HG02840 (cell line): ENCODE measurements at regions not wholly inside any gene's neighbourhood (a gene's known extent, or its start where the extent isn't known, plus 50 kb on each side); places are given as distances from the start of the nearest gene placed in this dataset.
"Not testable (repeated sequence)": the region's sequence is repeated elsewhere in the genome, so short reads cannot be mapped to it uniquely, and the experiment has no call there.

Experiments used
- ATAC-seq: cut with Tn5 transposase; IDR thresholded peaks from one replicate; pipeline ENCODE4 v1.9.1; 2021; ENCODE audit warnings: mild to moderate bottlenecking, moderate library complexity, moderate number of reproducible peaks; ENCODE audit not compliant: unreplicated experiment, low FRiP score

DNA sequence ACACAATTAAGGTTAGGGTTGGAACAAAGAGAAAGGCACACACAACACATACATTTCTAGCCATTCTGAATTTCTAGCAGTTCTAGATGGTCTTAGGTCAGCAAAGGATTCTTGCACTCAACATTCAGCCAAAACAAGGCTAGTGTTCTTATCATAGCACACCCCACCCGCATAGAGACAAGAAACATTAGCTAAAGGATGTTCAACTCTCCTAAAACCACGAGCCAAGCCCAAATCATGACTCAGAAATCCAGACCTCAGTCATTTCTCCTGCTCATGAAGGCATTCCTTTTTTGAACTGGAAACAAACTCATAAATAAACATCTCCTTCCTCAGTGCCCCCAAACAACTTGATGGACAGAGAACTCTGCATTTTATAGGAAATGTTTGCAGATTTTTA is 293.0 kb upstream of the NOTCH2NLA start:
- not testable (repeated sequence) for ATAC-seq

- not testable (repeated sequence) for ATAC-seq
These were observed 284.9 kb upstream of the NOTCH2NLA start for GRCh38 chr1:146513754-146514153.

- not testable (repeated sequence) for ATAC-seq
These were observed 282.4 kb upstream of the NOTCH2NLA start for GRCh38 chr1:146511047-146511777.

GRCh38 chr1:146510248-146510983 is 281.6 kb upstream of the NOTCH2NLA start:
- not testable (repeated sequence) for ATAC-seq

- not testable (repeated sequence) for ATAC-seq
These were observed 275.3 kb upstream of the NOTCH2NLA start for GRCh38 chr1:146504121-146504520.

DNA sequence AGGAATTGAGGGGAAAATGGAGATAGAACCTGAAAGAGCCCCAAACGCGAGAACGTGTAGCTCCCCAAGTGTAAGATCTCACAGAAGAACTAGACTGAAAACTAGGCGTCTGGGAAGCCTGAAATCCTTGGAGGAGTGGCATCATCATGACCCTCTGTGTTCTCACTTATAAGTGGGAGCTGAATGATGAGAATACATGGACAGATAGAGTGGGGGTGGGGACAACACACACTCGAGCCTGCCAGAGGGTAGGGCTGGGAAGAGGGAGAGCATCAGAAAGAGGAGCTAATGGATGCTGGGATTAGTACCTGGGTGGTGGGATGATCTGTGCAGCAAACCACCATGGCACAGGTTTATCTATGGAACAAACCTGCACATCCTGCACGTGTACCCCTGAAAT is 258.7 kb upstream of the NOTCH2NLA start:
- not testable (repeated sequence) for ATAC-seq

DNA sequence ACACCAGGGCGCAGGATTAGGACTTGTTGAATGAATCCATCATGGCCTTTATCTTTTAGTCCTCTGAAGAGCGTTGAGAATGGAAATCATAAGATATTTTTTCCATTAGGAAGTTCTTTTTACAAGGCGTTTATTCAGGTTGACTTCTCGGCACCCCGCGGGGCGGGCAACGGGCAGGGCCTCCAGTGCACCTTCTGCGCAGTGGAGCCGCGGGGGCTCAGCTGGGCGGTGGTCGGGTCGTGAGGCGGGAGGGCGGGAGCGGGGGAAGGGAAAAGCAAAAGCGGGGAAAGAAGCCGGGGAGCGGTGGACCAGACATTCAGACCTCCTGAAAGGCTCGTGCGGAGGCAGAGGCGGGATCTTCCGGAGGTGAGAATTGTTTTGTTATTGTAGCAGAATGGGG is 258.3 kb upstream of the NOTCH2NLA start:
- not testable (repeated sequence) for ATAC-seq

GRCh38 chr1:146486300-146487014 is 257.6 kb upstream of the NOTCH2NLA start:
- not testable (repeated sequence) for ATAC-seq

DNA sequence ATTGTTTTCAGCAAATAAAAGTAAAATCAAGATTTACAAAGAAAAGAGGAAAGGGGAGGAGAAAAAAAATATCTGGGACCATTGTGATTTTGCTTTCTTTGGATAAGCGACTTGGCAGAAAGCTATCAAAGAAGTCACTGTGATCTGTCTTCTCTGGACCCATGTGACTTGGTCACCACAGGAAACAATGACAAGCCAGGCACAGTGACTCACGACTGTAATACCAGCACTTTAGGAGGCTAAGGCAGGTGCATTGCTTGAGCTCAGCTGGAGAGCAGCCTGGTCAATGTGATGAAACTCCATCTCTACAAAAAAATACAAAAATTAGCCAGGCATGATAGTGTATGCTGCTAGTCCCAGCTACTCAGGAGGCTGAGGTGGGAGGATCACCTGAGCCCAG is 255.4 kb upstream of the NOTCH2NLA start:
- ATAC-seq: not testable (repeated sequence)

DNA sequence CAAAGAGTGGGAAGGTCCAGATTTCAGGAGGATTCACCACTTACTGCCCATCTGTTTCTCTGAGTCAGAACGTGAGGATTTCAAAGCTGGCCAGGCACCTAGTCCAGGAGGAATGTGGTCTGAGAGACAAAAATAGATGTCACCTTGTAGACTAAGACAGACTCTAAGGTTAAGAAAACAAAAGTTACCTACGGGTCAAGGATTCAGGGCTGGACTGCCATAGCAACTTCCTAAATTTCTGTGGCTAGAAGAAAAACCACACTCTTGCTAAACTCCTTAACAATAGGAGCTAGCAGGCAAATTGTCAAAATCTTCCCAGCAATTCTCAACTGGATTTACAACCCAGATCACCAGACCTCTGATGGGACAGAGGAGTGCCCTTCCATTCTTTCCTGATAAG is 250.4 kb upstream of the NOTCH2NLA start:
- not testable (repeated sequence) for ATAC-seq

GRCh38 chr1:146478125-146478720 is 249.4 kb upstream of the NOTCH2NLA start:
- not testable (repeated sequence) for ATAC-seq

DNA sequence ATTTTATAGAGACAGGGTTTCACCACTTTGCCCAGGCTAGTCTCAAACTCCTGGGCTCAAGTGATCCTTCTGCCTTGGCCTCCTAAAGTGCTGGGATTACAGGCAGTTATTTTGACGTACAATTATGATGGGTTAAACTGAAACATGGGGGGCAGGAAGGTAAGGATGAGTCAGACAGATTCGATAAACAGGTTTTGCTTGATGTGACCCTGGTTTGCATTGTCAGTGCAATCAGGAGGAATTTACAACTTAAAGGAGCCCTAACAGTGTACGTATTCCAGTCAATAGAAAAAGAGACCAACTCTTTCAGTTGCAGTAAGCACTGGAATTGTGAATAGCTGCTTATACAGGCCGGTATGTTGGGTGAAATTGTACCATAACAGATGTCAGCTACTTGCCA is 246.3 kb upstream of the NOTCH2NLA start:
- ATAC-seq: not testable (repeated sequence)

DNA sequence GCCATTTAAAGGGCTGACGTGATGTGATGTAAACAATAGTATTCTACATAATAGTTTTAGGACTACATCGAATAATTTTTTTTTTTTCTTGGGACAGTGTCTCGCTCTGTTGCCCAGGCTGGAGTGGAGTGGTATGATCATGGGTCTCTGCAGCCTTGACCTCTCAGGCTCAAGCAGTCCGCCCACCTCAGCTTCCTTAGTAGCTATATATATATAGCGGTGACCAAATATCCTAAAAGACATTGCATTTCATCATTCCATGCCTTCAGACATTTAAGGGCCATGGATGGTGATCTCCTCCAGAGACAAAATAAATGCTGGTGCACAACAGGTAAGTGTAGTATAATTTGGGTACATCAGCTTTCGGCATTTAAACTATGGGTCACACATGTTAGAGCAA is 245.4 kb upstream of the NOTCH2NLA start:
- ATAC-seq: not testable (repeated sequence)

GRCh38 chr1:146472192-146472861 is 243.5 kb upstream of the NOTCH2NLA start:
- ATAC-seq: not testable (repeated sequence)

GRCh38 chr1:146459939-146460338 is 231.1 kb upstream of the NOTCH2NLA start:
- not testable (repeated sequence) for ATAC-seq

- not testable (repeated sequence) for ATAC-seq
These were observed 230.5 kb upstream of the NOTCH2NLA start for GRCh38 chr1:146459308-146459707.

DNA sequence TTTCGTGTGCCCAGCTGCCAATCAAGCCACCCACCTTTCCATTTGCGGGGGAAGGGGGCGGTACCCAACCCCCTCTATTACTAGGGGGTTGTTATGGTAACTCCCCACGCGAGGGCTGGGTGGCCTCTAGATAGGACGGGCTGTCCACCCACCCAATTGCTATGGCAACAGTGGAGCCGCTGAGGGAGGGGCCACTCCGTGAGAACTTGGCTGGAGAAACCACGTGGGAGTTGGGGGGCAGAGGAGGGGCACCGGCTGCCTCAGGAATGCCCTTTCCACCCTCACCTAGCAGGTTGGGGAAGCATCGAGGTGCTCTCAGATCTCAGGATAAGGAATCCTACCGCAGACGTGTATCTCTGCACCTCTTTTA is 220.0 kb upstream of the NOTCH2NLA start:
- not testable (repeated sequence) for ATAC-seq

DNA sequence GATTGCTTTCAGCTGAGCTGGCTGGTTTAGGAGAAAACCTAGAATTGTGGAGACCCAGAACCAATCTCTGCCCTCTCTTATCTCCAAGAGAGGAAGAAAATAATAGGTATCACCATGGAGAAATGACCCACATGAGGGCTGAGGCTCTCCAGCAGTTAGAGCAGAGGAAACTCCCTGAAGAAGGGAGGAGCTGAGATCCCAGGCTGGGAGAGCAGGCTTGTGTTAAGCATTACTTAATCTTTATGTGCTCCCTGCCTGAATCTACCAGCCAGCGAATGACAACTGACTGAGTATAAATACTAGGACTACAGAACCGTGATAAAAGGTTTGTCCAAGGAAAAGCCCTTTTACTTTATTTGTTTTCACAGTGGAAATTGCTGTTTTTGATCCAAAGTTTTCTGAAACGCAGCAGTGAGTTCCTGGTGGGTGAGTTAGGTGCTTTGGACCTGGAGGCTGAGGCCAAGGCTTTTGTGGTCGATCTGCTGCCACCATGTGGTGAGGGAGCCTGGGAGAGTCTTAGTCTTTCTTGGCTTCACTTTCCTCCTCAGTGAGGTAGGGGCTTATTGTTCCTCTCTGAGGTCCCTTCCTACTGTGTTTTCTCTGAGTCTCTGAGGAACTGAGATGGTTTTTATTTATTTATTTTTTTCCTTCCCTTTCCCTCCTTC is 219.5 kb upstream of the NOTCH2NLA start:
- ATAC-seq: not testable (repeated sequence)

DNA sequence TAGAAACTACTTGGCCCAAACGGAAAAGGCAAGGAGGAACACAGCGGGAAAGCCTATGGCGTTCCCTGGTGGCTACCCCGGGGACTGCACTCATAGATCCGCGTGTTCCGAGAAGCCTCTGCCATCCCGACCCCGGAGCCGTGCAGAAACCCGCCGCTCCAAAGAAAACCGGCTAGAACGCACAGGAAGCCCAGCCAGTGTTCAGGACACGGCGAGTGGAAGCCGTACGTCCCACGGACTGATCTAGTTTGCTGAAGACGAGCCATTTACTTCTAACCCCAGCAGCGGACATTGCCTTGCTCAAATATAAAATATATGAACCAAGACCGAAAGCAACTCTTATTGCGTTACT is 215.0 kb upstream of the NOTCH2NLA start:
- not testable (repeated sequence) for ATAC-seq
